K562 (cell line): ENCODE measurements at regions not wholly inside any gene's neighbourhood (a gene's known extent, or its start where the extent isn't known, plus 50 kb on each side); places are given as distances from the start of the nearest gene placed in this dataset.

Source experiments
- ATF4 ChIP-seq: fragments of 450-650 bp; formaldehyde crosslinking; IDR thresholded peaks from 2 replicates; pipeline ENCODE4 v1.4.0; 2022; ENCODE audit warnings: mild to moderate bottlenecking, moderate library complexity
- CREB3 ChIP-seq: fragments of 450-650 bp; conservative IDR thresholded peaks from 2 replicates; pipeline ENCODE4 v1.6.1; 2016; ENCODE audit warnings: missing genetic modification characterization, low read depth, mild to moderate bottlenecking, missing compliant biosample characterization, moderate library complexity
- GTF3C2 ChIP-seq: IDR thresholded peaks from 3 replicates; pipeline ENCODE4 v1.6.1; 2011; ENCODE audit warnings: borderline replicate concordance, mild to moderate bottlenecking, moderate library complexity; ENCODE audit not compliant: insufficient read length; ENCODE audit errors: extremely low read depth
- HNRNPLL ChIP-seq: fragments of 200-400 bp; formaldehyde crosslinking; IDR thresholded peaks from 2 replicates; pipeline ENCODE4 v1.6.1; 2017; ENCODE audit warnings: low read length, low read depth, mild to moderate bottlenecking; ENCODE audit not compliant: poor library complexity, severe bottlenecking
- KDM4B ChIP-seq, 2 experiments: fragments of 450-650 bp in 1 of 2; sonication (generic) in 1 of 2; IDR thresholded peaks; 2 replicates each; pipeline ENCODE4 v1.6.1; 2016 to 2017; ENCODE audit warnings: borderline replicate concordance in 2 of 2, antibody characterized with exemption in 1 of 2, low read depth in 1 of 2, mild to moderate bottlenecking in 1 of 2
- MCM2 ChIP-seq: fragments of 450-650 bp; IDR thresholded peaks from 2 replicates; pipeline ENCODE4 v1.6.1; 2017; ENCODE audit warnings: low read depth, mild to moderate bottlenecking
- RBM14 ChIP-seq: fragments of 200-400 bp; formaldehyde crosslinking; IDR thresholded peaks from 2 replicates; pipeline ENCODE4 v1.6.1; 2018; ENCODE audit warnings: low read depth, mild to moderate bottlenecking, low read length, moderate library complexity, borderline replicate concordance; ENCODE audit not compliant: insufficient read depth
- SMARCA5 ChIP-seq: fragments of 450-650 bp; IDR thresholded peaks from 2 replicates; pipeline ENCODE4 v1.6.1; 2016
- WHSC1 ChIP-seq: IDR thresholded peaks from one replicate; pipeline ENCODE4 v1.6.1; 2012; ENCODE audit warnings: low read length, control low read depth, inconsistent platforms
- ZBTB12 ChIP-seq: fragments of 250-450 bp; sonication (Bioruptor Pico); IDR thresholded peaks from 2 replicates; pipeline ENCODE4 v1.4.0; 2020
- ZFP36 ChIP-seq: fragments of 150-350 bp; IDR thresholded peaks from 2 replicates; pipeline ENCODE4 v1.6.1; 2018; ENCODE audit warnings: low read length, low read depth; ENCODE audit not compliant: partially characterized antibody
- ZNF436 ChIP-seq: fragments of 250-450, 450-650 bp; sonication (Bioruptor Pico); formaldehyde crosslinking; IDR thresholded peaks from 2 replicates; pipeline ENCODE4 v1.7.0; 2020; ENCODE audit warnings: mild to moderate bottlenecking
- ZNF512 ChIP-seq: IDR thresholded peaks from 2 replicates; pipeline ENCODE4 v1.6.1; 2016; ENCODE audit warnings: missing genetic modification characterization, missing compliant biosample characterization

GRCh38 chr15:89400782-89401545 is 66.3 kb upstream of the POLG start (continued):
- peak; percentile 16 for TF ChIP-seq GTF3C2
- no peak for TF ChIP-seq RBM14
- no peak for TF ChIP-seq MCM2
- no peak for TF ChIP-seq CREB3
- 0 out of 2 replicates have a peak, but pooled peaks have one; percentile 16 for TF ChIP-seq ZNF512 (tag)
- TF ChIP-seq SMARCA5 = peak; percentile 42; the same call in 1 of the 2 replicates
- no peak for TF ChIP-seq ATF4 (CRISPR knock-in tag)
- TF ChIP-seq ZFP36 = peak; percentile 99
- no peak for TF ChIP-seq HNRNPLL
- TF ChIP-seq WHSC1 = no peak
- TF ChIP-seq KDM4B (IDR thresholded peaks at IDR 0.05; ENCODE audit: borderline replicate concordance in 2 of 2, low read depth in 1 of 2) = no peak
- peak; percentile 92 for TF ChIP-seq ZNF436
- no peak for TF ChIP-seq ZBTB12 (CRISPR knock-in tag)
